Hematopoietic multipotent progenitor cell treated with erythropoietin and hydrocortisone succinate and interleukin-3 and kit ligand, for 15 days (in vitro differentiated cells): ENCODE measurements at regions not wholly inside any gene's neighbourhood (a gene's known extent, or its start where the extent isn't known, plus 50 kb on each side); places are given as distances from the start of the nearest gene placed in this dataset.

Experiments
- DNase-seq: peaks from one replicate; pipeline ENCODE4 v3.0.0-alpha.2; 2015; ENCODE audit warnings: low spot score

DNA sequence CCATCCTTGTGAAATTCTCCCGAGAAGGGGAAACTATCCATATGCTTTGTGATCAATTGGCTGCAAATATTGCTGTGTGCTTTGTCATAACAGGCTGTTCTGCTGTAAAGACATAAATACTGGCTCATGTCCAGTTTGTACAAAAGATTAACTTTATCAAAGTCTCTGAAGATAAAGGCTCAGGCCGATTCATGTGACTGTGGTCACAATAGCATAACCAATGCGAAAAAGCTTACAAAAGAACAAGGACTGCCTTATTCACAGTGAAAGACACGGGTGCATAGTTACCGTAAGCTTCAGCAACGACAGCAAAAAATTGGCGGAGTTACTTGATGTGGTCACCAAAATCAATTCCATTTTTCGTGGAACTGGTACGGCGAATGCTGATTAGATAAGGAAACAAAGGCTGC, 173.6 kb upstream of the CHRM3 start:
- no peak for DNase-seq

DNA sequence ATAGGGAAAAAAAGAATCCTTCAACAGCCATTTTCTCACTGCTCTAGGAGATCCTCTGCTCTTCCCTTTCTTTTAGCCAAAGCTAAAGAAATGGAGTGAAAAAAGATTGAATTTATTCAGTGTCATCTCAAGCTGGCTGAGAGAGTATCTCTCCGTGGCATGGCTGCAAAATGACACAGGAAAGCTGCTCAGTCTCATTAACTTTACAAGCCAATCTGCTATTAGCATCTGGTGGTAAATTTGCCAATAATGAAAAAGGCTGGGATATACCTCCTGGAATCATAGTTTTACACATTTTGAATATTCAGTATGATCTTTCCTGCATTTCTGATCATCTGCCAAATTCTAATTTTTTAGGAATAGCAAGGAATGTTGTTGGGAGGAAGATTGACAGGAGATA, 176.8 kb upstream of the CHRM3 start:
- DNase-seq: no peak

DNA sequence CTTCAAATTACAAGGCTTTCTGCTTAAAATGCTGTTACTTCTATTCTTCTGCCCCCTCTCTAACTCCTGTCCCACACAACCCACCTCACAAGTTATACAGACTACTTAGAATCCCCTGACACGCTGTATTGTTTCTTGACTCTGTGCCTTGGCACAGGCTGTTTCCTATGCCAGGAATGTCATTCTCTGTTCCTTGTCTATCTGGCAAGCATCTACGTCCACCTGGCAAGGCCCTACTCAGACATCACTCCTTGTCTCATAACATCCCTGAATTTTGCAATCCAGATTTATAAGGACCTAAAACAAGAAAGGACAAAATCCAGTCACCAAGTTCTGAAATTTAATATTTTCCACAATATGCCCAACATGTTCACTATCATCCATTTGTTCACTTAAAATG, 182.0 kb upstream of the CHRM3 start:
- DNase-seq: no peak

DNA sequence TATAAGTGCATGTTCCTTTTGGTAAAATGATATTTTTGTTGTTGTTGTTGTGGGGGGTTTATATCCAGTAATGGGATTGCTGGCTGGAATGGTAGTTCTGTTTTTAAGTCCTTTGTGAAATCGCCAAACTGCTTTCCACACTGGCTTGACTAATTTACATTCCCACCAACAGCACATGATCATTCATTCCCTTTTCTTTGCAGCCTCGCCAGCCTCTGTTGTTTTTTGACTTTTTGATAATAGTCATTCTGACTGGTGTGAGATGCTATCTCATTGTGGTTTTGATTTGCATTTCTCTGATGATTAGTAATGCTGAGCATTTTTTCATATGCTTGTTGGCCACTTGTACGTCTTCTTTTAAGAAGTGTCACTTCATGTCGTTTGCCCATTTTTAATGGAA, 188.5 kb upstream of the CHRM3 start:
- no peak for DNase-seq

DNA sequence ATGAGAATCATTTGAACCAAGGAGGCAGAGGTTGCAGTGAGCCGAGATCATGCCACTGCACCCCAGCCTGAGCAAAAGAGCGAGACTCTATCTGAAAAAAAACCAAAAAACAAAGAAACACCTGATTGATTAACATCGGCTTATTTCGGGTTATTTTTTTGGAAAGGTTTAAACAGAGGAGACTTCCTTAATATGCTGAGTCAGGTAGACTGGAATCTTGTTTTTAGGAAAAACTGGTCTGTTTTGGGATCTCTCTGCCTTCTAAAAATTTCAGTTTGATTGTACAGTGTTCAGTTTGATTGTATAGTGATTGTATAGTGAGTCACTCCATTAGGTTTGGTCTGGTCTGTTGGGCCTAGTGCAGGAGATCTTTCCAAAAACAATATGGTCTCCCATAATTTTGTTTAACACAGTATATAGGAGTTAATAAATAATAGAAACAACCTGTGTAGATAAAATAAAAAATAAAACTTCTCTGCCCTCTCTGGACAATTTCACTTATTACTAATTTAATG, 196.3 kb upstream of the CHRM3 start:
- DNase-seq: no peak

DNA sequence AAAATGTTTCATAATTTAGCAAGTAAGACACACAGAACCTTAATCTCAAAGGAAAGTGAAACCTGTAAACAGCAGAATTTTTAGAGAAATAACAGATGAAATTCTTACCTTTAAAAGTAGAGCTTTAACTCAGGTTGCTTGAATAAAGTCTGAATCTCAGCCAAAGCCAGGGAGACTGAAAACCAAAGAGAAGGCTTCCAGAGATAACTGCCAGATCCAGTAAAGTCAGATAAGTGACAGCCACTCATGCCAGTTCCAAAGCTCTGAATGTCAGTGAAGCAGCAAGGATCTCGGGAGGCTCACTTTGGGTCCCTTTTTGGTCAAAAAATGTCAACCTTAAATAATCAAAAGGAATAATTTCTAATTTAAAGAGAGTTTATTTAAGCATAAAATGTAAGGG, 199.9 kb upstream of the CHRM3 start:
- no peak for DNase-seq

DNA sequence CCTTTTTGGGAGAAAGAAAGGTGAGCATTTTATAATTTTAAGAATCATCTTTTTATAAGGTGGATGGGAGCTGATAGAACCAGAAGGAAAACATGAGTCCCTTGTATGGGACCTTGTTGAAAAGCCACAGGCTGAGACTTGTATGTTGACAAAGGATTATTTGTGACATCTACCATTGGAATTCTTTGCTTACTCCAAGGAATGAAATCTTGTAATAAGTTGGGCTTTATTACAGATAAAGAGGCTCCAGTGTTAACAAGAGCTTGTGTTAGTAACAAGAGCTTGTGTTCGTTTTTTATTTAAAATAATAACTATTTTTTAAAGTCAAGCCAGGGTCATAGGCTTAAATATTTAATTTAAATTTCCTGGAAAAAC, 201.1 kb upstream of the CHRM3 start:
- DNase-seq: no peak

DNA sequence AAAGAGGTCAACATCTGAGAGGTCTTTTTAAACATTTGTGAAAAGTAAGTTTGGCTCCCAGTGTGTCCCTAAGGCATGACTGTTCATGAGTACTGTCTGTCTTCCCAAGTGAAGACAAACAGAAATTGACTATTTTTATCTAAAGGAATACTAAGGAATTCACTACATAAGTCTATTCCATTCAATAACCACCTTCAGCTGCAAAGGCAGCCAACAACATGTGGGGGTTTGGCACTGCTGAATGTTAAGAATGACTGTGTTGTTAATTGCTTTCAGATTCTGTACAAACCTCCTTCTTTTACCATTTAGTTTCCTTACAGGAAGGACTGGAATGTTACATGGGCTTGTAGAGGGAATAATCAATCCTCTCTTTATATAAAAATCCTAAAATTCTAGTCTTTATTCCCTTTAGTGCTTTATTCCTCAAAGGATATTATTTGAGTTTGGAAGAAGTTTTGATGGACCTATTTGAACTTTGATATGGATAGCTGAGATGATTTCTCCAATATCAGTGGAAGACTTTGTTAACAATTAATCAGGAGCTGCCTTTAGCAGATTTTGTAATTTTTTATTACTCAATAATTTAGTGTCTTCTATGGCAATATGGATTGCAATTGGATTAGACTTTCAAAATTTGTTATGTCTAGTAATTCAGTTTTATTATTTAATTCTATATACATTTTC, 201.7 kb upstream of the CHRM3 start:
- DNase-seq: no peak

DNA sequence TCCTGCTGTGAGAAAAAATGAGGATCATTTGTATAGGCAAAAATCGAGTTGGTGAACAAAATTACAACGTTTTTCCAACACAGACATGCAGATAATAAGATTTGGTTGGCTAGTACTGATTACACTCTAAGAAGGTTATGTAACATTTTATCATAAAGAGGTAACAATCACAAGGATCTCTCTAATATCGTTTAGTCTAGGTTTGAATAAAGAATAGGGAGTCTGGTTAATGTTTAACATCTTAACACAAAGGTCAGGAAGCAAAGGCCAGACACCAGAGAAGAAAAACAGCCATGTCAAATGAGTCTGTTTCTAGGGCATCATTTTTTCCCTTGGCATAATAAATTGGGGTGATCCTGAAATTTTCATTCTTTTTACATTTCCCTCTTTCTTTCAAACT, 207.4 kb upstream of the CHRM3 start:
- no peak for DNase-seq

DNA sequence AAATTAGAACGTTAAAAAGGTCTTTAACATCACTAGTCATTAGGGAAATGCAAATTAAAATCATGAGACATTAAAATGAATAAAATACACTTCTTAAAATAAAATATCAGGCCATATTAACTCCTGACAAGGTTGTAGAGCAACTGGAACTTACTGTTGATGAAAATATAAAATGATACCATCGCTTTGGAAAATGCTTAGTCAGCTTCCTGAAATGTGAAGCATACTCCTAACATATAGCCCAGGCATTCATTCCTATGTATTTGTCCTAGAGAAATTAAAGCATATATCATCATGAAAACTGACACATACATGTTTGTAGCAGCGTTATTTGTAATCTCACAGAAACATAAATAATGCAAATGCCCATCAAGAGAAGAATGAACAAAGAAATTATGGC, 211.5 kb upstream of the CHRM3 start:
- DNase-seq: no peak

DNA sequence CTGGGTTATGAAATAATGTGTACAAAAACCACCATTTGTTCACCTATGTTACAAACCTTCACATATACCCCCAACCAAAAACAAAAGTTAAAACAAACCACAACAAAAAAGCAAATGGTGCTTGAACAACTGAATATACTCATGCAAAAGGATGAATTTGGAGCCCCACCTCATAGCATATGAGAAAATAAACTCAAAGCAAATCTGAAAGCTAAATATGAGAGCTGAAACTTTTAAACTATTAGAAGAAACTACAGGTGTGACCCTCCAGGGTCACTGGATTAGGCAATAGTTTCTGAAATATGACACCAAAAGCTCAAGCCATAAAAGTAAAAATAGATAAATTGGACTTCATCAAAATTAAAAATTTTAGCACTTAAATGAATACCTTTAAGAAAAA, 215.5 kb upstream of the CHRM3 start:
- DNase-seq: no peak

DNA sequence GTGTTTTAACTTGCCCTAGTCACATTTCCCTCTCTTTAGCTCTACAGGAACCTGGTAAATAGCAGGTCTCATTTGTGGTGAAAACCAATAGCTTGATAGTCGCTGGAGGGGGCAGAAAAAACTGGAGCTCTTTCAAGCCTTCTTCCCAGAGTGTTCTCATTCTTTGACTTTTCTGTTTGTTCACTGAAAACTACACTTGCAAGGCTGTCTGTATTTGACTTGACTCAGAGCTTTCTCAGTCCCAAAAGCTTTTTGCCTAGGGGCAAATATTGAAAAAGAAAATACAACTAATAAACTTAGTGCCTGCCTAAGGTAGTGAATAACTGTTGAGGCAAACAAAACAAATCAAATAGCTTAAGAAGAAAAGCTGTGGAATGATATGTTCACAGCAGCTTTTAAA, 217.1 kb upstream of the CHRM3 start:
- no peak for DNase-seq

DNA sequence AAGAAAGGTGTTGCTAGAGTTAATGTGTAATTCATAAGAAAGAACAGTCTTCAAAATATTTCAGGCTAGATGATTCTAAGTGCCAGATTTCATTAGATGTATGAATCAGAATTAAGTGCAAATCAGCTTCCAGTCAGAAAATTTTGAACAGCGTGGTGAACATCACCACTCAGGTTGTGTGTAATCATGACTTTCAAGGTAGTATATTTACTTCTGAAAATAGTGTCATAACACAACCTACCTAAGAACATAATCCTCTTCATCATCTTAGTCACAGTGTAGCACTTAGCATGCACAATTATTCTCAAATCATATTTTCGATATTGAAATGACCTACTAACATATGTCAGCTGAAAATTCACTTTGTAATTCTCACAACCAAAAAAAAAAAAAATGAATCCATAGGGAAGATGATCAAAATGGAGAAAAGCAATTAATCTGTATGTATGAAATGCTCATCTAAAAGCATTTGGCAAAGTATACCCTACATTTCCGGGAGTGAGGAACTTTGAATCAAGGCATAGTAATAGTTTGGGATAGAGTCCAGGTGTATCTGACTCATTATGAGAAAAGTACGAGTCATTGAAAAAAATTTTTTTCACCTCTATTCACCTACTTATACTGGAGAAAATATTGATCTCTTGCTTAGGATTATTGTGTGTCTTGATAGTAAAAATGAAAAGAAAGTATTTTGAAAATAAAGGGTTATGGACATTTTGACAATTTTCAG, 221.8 kb upstream of the CHRM3 start:
- DNase-seq: no peak

DNA sequence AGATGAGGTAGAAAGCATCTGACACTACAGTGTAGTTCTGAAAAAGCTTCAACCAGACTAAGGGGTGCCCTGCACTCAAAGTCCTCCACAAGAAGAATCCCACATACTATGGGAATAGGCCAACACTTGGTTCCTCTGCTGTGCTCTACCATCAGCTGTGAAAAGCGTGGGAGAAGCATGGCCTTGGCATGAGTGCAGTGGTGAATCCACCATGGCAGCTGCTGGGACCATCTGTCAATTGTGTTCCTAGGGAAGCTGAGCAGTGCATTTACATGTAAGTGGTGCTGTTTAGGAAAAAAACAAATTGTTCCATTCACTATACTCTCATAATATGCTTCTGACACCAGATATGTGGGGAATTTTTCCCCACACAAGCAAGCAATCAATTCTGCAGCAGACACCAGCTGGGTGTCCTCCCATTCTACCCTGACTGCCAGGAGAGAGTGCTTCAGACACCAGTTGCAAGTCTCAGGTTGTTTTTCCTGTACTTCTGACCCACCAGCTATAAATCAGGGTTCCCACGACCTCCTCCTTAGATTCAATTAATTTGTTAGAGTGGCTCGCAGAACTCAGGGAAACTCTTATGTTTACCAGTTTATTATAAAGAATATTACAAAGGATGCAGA, 230.8 kb upstream of the CHRM3 start:
- no peak for DNase-seq

DNA sequence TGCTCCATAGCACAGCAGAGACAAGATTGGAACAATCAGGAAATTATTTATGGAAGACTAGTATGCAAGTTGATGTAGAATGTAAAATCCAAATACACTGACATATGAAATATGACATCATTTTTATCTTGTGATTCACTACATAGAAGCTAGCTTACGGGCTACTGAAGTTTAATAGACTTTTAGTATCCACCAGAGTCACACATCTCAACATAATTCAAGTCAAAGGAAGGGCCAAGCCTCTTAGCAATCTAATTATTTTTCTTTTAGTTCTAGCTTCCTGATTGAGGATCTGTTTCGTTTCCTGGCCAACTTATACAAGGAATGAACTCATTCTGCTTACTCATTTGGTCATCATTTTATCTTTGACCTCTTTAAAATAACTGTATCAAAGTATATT, 234.4 kb upstream of the CHRM3 start:
- DNase-seq: no peak

DNA sequence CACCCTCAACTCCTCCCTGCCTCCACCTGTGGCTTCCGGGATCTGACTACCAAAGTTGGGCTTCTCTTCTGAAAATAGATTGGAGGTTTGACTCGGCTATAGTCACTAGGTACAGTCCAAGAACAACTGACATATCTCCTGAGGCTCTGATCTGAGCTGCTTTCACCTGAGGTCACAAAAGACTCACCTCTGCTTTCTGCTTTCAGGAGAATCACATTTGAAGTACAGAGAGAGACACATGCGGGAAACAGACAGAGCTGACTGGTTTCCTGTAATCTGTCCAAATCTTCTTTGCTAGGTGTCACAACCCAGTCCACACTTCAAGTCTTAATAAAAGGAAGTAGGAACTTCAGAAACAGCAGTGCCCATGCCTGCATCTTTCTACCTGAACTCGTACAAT, 245.4 kb upstream of the CHRM3 start:
- DNase-seq: no peak

DNA sequence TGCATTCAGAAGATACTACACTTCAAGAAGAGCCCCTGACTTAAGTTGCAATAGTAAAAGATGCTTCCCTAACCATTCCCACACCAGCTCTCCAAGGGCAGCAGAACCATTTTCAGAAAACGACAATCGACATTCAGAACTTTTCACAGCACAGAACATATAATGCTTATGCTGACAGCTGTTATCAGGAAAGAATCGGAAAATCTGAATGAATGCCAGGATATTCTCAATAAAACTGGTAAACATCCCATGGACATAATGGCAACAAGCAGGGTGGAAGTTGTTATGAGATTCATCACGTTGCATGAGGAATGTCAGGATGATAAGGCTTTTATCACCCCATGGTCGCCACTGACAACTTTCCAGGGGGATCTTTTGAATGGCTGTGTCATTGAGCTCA, 246.6 kb upstream of the CHRM3 start:
- no peak for DNase-seq

DNA sequence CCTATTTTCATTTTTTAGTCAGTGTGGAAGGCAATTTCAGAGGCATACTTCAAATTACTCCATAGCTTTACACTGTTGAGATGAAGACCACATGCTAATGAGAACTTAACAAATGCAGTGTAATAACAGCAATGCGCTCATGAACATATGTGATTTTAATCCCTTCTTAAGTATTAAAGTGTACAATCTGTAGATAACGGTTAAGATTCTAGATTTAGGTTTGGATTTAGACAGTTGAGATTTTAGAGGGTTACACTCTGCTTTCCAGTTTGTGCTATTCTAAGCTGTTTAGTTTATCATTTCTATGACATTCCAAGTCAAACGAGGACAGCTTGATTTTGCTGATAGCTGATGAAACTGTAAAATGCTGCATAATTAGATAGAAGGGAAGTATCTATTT, 257.8 kb upstream of the CHRM3 start:
- DNase-seq: no peak

DNA sequence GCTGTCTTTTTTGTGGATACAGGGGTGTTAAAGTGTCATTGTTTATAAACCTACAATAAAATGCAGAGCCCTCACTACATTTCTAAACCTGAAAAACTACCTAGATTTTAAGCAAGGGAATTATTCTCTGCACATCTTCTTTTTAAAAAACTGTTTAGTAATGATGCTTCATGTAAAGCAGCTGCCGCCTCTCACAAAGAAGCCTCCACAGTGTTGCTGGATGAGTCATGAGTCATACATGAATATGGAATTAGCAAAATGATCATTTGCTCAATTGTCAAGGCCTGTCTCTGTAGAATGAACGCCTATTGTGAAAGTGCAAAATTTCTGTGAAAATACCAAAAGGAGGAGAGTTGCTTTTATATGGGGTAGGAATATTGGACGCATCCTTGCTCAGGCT, 259.5 kb upstream of the CHRM3 start:
- no peak for DNase-seq

DNA sequence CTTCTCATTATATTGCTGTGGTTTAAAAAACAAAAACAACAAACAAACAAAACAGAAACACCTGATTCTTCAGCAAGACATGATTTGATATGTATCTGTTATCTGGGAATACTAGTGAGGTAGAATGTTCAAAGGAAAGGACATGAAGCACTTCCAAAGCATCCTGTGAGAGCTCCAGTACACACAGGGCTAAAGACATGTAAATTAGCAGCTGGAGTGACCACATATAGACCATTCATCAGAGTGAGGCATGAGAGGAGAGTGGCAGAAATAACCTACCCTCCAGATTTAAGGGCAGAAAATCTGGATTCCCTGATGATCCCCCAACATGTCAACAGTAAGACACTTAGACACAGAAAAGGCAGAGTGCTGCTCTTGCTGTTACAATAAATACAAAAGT, 260.5 kb upstream of the CHRM3 start:
- no peak for DNase-seq

DNA sequence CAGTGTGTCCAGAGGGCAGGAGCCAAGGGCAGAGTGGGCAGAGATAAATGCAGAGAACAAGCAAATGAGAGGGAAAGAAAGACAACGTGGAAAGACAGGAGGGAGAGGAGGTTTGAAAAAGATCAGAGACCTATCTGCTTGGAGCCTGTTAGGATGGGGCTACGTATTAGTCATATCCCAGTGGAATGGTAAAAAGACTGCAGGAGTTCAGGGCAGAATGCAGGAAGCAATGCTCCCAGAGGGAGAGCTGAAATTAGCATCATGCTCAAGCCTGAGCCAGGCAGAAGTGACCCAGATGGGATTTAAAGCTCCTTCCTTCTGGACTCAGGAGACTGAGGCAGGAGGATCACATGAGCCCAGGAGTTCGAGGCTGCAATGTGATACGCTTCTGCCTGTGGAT, 261.3 kb upstream of the CHRM3 start:
- DNase-seq: no peak

DNA sequence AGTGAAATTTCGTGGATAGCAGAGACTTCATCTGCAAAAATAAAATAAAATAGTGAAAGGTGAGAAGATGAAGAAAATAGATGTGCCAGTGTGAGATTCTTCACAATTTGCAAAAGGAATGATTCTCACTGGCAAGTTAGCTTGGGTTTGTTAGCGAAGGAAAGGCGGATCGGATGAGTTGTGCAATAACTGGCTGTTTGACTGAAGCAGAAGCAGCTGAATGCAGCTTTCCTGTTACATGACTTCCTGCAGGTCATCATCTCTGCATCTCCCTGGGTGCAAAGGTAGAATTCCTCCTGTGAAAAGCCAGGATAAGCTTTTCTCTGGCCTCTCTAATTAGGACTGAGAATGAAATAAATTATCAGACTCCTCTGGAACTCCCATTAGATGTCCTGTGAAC, 263.1 kb upstream of the CHRM3 start:
- DNase-seq: no peak

DNA sequence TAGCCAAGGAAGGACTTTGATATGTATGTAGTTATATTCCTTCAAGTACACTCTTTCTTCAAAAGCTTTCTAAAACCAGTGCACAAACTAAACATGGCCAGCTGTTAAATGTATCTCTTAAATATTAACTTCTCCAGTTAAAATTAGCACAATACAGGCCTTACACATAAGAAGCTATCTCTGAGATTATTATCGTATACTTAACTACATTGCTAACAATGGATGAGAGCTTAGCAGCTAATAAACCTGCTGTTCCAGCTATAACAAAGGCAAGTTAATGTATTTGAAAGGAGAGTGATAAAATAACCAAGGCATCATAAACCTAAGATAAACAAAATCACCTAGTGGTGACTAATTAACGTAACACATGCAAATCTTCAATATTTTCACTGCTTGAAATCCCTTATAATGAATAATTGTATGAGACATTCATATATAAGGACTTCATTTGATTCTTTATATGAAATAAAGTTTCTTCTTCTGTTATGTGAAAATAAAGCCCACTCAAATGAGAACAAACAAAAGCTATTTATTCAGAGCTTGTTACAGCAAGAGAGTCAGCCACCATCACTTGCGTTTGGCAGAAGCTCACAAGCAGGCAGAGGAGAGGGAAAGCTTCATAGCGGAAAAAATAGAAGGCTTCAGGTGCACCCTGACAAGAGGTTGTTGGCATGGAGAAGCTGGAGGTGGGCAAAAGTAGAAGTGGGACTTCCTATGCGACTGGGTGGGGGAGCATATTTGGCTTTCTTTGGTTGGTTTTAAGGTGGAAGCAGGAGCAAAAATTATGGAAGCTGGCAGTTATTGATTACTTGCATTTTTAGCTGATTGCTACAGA, 274.1 kb upstream of the CHRM3 start:
- DNase-seq: no peak
